Liver (tissue), 8 donors: ENCODE measurements at regions not wholly inside any gene's neighbourhood (a gene's known extent, or its start where the extent isn't known, plus 50 kb on each side); places are given as distances from the start of the nearest gene placed in this dataset.

Experiments used
- DNase-seq: peaks from one replicate; pipeline ENCODE4 v3.0.0-alpha.2; 2017; ENCODE audit warnings: low spot score
- H3K27ac ChIP-seq, 2 donors: one replicate each; pipeline ENCODE4 v1.7.0; 2013; ENCODE audit warnings: inconsistent platforms in 2 of 2, low read length in 2 of 2, control low read depth in 1 of 2, low read depth in 1 of 2, mild to moderate bottlenecking in 1 of 2
- H3K27me3 ChIP-seq, 4 donors: one replicate each; pipeline versions ENCODE4 v1.6.1 to v1.7.0; 2013; ENCODE audit warnings: low read length in 3 of 4, inconsistent platforms in 1 of 4, mild to moderate bottlenecking in 1 of 4, moderate library complexity in 1 of 4; ENCODE audit not compliant: control insufficient read depth in 4 of 4, insufficient read depth in 4 of 4
- H3K36me3 ChIP-seq, 4 donors: one replicate each; pipeline versions ENCODE4 v1.6.1 to v1.7.0; 2013; ENCODE audit warnings: low read length in 3 of 4, mild to moderate bottlenecking in 3 of 4, low read depth in 1 of 4, moderate library complexity in 1 of 4; ENCODE audit not compliant: control insufficient read depth in 4 of 4, insufficient read depth in 3 of 4
- H3K4me1 ChIP-seq, 4 donors: one replicate each; pipeline versions ENCODE4 v1.6.1 to v1.7.0; 2013; ENCODE audit warnings: low read length in 3 of 4, mild to moderate bottlenecking in 3 of 4, moderate library complexity in 1 of 4; ENCODE audit not compliant: control insufficient read depth in 4 of 4, insufficient read depth in 4 of 4
- H3K4me3 ChIP-seq, 3 donors: one replicate each; pipeline versions ENCODE4 v1.6.1 to v1.7.0; 2013; ENCODE audit warnings: low read length in 3 of 3, control low read depth in 1 of 3, low read depth in 1 of 3, mild to moderate bottlenecking in 1 of 3
- H3K9ac ChIP-seq, 2 donors: one replicate each; pipeline ENCODE4 v1.7.0; 2013; ENCODE audit warnings: low read length in 2 of 2, mild to moderate bottlenecking in 2 of 2, moderate library complexity in 2 of 2, control low read depth in 1 of 2, low read depth in 1 of 2
- H3K9me3 ChIP-seq, 4 donors: one replicate each; pipeline versions ENCODE4 v1.6.1 to v1.7.0; 2013; ENCODE audit warnings: low read length in 3 of 4; ENCODE audit not compliant: control insufficient read depth in 4 of 4
- ATF3 ChIP-seq: IDR thresholded peaks from 2 replicates; pipeline ENCODE4 v1.6.1; 2016; ENCODE audit warnings: antibody characterized with exemption
- CTCF ChIP-seq: fragments of 150-350 bp; IDR thresholded peaks from 2 replicates; pipeline ENCODE4 v1.5.1; 2017; ENCODE audit warnings: improper control_type of control experiment, low read depth, low read length; ENCODE audit not compliant: missing input control
- EGR1 ChIP-seq, 2 donors: IDR thresholded peaks; 2 replicates each; pipeline ENCODE4 v1.6.1; 2016 to 2018; ENCODE audit warnings: antibody characterized with exemption in 2 of 2, low read depth in 2 of 2
- FOXA1 ChIP-seq: IDR thresholded peaks from 2 replicates; pipeline ENCODE4 v1.6.1; 2016; ENCODE audit warnings: antibody characterized with exemption
- FOXA2 ChIP-seq: IDR thresholded peaks from 2 replicates; pipeline ENCODE4 v1.6.1; 2016; ENCODE audit warnings: antibody characterized with exemption
- GABPA ChIP-seq, 2 donors: IDR thresholded peaks in 1 of 2; conservative IDR thresholded peaks in 1 of 2; 2 replicates each; pipeline ENCODE4 v1.6.1; 2016; ENCODE audit warnings: antibody characterized with exemption in 2 of 2, mild to moderate bottlenecking in 1 of 2, moderate library complexity in 1 of 2
- HNF4A ChIP-seq, 2 donors: conservative IDR thresholded peaks; 2 replicates each; pipeline ENCODE4 v1.6.1; 2016; ENCODE audit warnings: antibody characterized with exemption in 2 of 2, mild to moderate bottlenecking in 2 of 2
- HNF4G ChIP-seq: IDR thresholded peaks from 2 replicates; pipeline ENCODE4 v1.6.1; 2016; ENCODE audit warnings: antibody characterized with exemption
- JUND ChIP-seq, 2 donors: IDR thresholded peaks; 2 replicates each; pipeline ENCODE4 v1.6.1; 2016; ENCODE audit warnings: antibody characterized with exemption in 2 of 2
- MAX ChIP-seq: IDR thresholded peaks from 2 replicates; pipeline ENCODE4 v1.6.1; 2016; ENCODE audit warnings: antibody characterized with exemption
- NR2F2 ChIP-seq: IDR thresholded peaks from 2 replicates; pipeline ENCODE4 v1.6.1; 2016; ENCODE audit warnings: antibody characterized with exemption
- RAD21 ChIP-seq, 2 donors: IDR thresholded peaks; 2 replicates each; pipeline ENCODE4 v1.6.1; 2016; ENCODE audit warnings: antibody characterized with exemption in 2 of 2, mild to moderate bottlenecking in 2 of 2
- REST ChIP-seq: IDR thresholded peaks from 2 replicates; pipeline ENCODE4 v1.6.1; 2016; ENCODE audit warnings: antibody characterized with exemption, mild to moderate bottlenecking
- SP1 ChIP-seq: IDR thresholded peaks from 2 replicates; pipeline ENCODE4 v1.6.1; 2018; ENCODE audit warnings: antibody characterized with exemption, mild to moderate bottlenecking
- TAF1 ChIP-seq: conservative IDR thresholded peaks from 2 replicates; pipeline ENCODE4 v1.6.1; 2016; ENCODE audit warnings: antibody characterized with exemption, mild to moderate bottlenecking
- YY1 ChIP-seq: IDR thresholded peaks from 2 replicates; pipeline ENCODE4 v1.6.1; 2016; ENCODE audit warnings: antibody characterized with exemption, mild to moderate bottlenecking
- ZBTB33 ChIP-seq: IDR thresholded peaks from 2 replicates; pipeline ENCODE4 v1.6.1; 2016; ENCODE audit warnings: antibody characterized with exemption
- WGBS: extraction: QIAGEN DNeasy Blood & Tissue Kit; methylation state at CpG from one replicate; pipeline ENCODE4 v1.1.7; 2013; 5-methylcytosine and 5-hydroxymethylcytosine counted together
- donor health status: healthy.
- donor health status: healthy.
- donor health status: healthy.
- donor health status: healthy.
- donor health status: healthy.

GRCh38 chr2:192628017-192628416 is 433.3 kb upstream of the TMEFF2 start:
- no peaks in the 10 kb centered on the region for H3K4me1 ChIP-seq
- TF ChIP-seq SP1 (no peak), RAD21 (IDR thresholded peaks at IDR 0.05) (no peak), FOXA1 (no peak), JUND (IDR thresholded peaks at IDR 0.05) (no peak), FOXA2 (no peak), MAX (no peak), NR2F2 (no peak), HNF4A (conservative IDR thresholded peaks at IDR 0.05) (no peak), GABPA (IDR thresholded peaks at IDR 0.05 in 1 of 2, conservative IDR thresholded peaks at IDR 0.05 in 1 of 2) (no peak), YY1 (no peak), ZBTB33 (no peak), ATF3 (no peak), EGR1 (IDR thresholded peaks at IDR 0.05; ENCODE audit: low read depth in 2 of 2) (no peak), TAF1 (no peak), REST (no peak), CTCF (no peak), HNF4G (no peak)
- WGBS = 92% methylated on average over 2 of the region's 2 CpGs
- H3K27ac ChIP-seq = no peak overlapping the region
- H3K9me3 ChIP-seq = no peaks in the 10 kb centered on the region
- no peaks in the 10 kb centered on the region for H3K36me3 ChIP-seq
- H3K9ac ChIP-seq = no peak overlapping the region
- no peak for DNase-seq
- H3K4me3 ChIP-seq = no peak overlapping the region
- H3K27me3 ChIP-seq = no peaks in the 10 kb centered on the region

GRCh38 chr2:192615105-192615504 is 420.4 kb upstream of the TMEFF2 start:
- DNase-seq = no peak
- H3K9me3 ChIP-seq = no peaks in the 10 kb centered on the region
- TF ChIP-seq TAF1 = no peak
- no peak for TF ChIP-seq GABPA (IDR thresholded peaks at IDR 0.05 in 1 of 2, conservative IDR thresholded peaks at IDR 0.05 in 1 of 2)
- no peak for TF ChIP-seq FOXA2
- TF ChIP-seq EGR1 (IDR thresholded peaks at IDR 0.05; ENCODE audit: low read depth in 2 of 2) = no peak
- no peak for TF ChIP-seq REST
- no peak for TF ChIP-seq JUND (IDR thresholded peaks at IDR 0.05)
- TF ChIP-seq FOXA1 = no peak
- no peak for TF ChIP-seq RAD21 (IDR thresholded peaks at IDR 0.05)
- no peak for TF ChIP-seq ZBTB33
- TF ChIP-seq ATF3 = no peak
- no peak for TF ChIP-seq HNF4G
- TF ChIP-seq NR2F2 = no peak
- no peak for TF ChIP-seq SP1

More at GRCh38 chr2:192615105-192615504, 420.4 kb upstream of the TMEFF2 start:
- no peak overlapping the region for H3K4me3 ChIP-seq
- no peaks in the 10 kb centered on the region for H3K4me1 ChIP-seq
- no peaks in the 10 kb centered on the region for H3K27me3 ChIP-seq
- no peak overlapping the region for H3K27ac ChIP-seq
- no peak overlapping the region for H3K9ac ChIP-seq
- H3K36me3 ChIP-seq = no peaks in the 10 kb centered on the region
